Cardiac fibroblast (primary cell): ENCODE measurements at regions not wholly inside any gene's neighbourhood (a gene's known extent, or its start where the extent isn't known, plus 50 kb on each side); places are given as distances from the start of the nearest gene placed in this dataset.

Source experiments
- DNase-seq, 2 donors: peaks; one replicate each; pipeline versions ENCODE4 v3.0.0 to v3.0.0-alpha.2; 2010; ENCODE audit warnings: low read depth in 2 of 2
- H3K4me3 ChIP-seq, 2 donors: replicated peaks in 1 of 2; 1 replicate in 1 of 2; 2 replicates in 1 of 2; pipeline ENCODE4 v1.5.1; 2011; ENCODE audit warnings: low read depth in 2 of 2, low read length in 2 of 2, mild to moderate bottlenecking in 2 of 2, moderate library complexity in 1 of 2
- TF ChIP-seq, protein P1 (sequence below): IDR thresholded peaks from one replicate; pipeline ENCODE4 v1.5.1; 2011; ENCODE audit warnings: low read depth, mild to moderate bottlenecking, low read length, inconsistent platforms

DNA sequence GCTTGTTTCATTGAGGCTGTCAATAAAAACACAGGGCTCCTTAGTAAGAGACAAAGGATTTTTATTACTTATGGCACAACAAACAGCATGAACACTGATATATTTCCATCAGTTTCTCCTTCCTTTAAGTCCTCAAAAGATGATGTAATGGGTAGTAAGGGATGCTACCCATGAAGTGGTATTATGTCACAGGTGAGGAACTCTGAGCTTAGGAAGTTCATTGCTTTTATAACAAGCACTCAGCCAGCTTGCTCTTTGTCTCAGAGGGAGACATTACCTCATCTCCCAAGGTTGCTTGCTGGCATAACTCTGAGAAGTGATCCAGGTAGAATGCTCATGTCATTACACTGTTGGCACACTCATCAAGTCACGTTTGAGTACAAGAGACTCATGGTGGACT, 287.0 kb upstream of the OR4E1 start:
- TF ChIP-seq, protein P1, sequence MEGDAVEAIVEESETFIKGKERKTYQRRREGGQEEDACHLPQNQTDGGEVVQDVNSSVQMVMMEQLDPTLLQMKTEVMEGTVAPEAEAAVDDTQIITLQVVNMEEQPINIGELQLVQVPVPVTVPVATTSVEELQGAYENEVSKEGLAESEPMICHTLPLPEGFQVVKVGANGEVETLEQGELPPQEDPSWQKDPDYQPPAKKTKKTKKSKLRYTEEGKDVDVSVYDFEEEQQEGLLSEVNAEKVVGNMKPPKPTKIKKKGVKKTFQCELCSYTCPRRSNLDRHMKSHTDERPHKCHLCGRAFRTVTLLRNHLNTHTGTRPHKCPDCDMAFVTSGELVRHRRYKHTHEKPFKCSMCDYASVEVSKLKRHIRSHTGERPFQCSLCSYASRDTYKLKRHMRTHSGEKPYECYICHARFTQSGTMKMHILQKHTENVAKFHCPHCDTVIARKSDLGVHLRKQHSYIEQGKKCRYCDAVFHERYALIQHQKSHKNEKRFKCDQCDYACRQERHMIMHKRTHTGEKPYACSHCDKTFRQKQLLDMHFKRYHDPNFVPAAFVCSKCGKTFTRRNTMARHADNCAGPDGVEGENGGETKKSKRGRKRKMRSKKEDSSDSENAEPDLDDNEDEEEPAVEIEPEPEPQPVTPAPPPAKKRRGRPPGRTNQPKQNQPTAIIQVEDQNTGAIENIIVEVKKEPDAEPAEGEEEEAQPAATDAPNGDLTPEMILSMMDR = no peak
- DNase-seq = no peak

DNA sequence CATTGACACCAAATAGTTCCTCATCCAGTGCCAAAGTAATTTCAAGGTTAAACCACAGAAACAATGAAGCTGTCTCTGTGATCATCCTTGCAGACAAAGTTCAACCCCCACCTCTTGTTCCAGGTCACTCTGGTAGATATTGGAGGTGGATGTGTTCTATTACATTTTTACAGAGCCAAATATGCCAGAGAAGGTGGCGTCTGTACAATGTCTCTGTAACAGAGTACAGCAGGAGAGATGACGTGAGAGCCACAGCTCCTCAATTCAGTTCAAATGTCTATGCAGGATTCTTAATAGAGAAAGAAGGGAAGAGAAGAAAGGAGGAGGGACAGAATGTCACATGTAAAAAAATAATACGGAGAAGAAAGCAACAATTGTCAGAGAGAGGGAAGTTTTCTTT, 268.3 kb upstream of the OR4E1 start:
- no peak for DNase-seq
- TF ChIP-seq, protein P1 = no peak
- no peak overlapping the region for H3K4me3 ChIP-seq

More for the DNA sequence above, 287.0 kb upstream of the OR4E1 start:
- H3K4me3 ChIP-seq = no peak overlapping the region

DNA sequence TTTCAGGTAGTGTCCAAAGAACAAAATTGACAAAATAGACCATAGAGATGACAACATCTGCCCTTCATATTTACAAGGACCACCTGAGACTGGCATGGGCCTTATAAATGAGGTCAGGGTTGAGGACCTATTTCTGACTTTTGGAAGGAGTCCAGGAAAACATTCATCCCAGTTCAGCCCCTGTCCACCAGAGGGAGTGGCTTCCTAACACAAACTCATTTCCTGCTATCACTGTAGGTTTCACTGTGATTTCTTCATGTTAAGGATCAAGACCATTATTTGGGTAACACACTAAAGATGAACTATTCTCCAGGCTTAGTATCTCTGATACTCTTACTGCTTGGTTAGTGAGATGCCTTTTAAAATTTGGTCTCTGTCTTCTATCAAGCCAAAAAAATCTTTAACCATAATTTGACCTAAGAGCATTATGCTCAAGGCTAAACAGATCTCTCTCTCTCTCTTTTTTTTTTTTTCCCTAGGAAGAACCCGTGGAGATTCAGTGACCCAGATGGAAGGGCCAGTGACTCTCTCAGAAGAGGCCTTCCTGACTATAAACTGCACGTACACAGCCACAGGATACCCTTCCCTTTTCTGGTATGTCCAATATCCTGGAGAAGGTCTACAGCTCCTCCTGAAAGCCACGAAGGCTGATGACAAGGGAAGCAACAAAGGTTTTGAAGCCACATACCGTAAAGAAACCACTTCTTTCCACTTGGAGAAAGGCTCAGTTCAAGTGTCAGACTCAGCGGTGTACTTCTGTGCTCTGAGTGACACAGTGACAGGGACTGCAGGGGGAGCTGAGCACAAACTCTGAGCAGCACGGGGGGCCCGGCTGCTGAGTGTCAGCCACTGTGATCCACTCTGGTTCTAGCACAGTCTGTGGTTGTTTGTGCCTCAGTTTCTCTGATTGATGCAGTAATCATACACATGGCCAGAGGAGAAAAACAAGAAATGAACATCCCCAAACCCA, 267.6 kb upstream of the OR4E1 start:
- TF ChIP-seq, protein P1 = peak; percentile 30
- no peak overlapping the region for H3K4me3 ChIP-seq
- peak; percentile 0 to 15 for DNase-seq

DNA sequence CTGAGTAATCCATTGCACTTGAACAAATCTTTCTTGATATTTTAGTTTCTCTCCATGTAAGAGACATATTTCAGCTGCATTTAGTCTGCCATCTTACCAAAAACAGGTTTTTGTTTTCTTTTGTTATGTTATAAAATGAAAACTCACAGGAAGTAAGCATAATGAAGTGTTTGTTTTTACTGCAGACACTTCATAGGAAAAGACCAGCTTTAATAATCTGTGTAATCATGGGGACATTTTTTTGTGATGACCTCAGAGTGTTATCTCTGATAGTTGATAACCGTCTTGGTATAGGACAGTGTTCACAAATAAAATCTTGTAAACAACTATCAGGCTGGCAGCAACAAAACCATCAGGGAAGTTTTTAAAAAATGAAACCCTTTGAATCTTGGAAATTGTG, 266.2 kb upstream of the OR4E1 start:
- TF ChIP-seq, protein P1 = no peak
- DNase-seq = no peak
- no peak overlapping the region for H3K4me3 ChIP-seq

DNA sequence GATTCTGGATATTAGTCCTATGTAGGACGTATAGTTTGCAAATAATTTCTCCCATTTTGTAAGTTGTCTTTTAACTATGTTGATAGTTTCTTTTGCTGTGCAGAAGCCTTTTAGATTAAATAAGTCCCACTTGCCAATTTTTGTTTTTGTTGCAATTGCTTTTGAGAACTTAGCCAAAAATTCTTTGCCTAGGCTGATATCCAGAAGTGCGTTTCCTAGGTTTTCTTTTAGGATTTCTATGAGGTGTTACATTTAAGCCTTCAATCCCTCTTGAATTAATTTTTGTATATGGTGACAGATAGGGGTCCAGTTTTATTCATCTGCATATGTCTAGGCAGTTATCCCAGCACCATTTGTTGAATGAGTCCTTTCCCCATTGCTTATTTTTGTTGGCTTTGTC, 264.4 kb upstream of the OR4E1 start:
- no peak overlapping the region for H3K4me3 ChIP-seq
- TF ChIP-seq, protein P1 = no peak
- no peak for DNase-seq

DNA sequence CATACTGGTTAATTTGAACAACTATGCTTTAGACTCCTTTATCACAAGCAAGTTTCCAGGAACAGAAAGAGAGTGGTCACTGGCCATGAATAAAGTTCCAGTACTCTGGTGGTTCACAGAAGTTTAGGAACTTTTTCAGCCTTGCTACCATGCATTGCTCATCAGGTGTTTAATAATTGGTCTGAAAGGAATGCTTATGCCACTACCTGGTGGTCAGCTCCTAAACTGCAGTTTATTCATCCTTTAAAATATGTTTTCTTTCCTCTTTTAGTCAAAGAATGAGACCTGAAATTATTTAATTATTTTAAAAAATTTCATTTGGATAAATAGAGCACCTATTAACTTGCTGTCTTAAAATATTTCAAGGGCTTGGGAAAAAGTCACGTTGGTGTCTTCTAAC, 260.1 kb upstream of the OR4E1 start:
- TF ChIP-seq, protein P1 = no peak
- H3K4me3 ChIP-seq = no peak overlapping the region
- no peak for DNase-seq

DNA sequence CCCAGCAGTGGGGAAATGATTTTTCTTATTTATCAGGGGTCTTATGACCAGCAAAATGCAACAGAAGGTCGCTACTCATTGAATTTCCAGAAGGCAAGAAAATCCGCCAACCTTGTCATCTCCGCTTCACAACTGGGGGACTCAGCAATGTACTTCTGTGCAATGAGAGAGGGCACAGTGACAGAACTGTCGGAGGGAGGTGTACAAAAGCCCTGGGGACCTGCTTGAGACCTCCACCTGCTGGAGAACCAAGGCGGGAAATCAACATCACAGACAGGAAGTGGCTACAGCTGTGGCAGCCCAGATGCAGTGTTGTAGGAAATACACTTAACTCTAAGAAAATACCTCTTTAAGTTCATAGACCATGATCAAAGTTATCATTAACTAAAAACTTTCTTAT, 250.9 kb upstream of the OR4E1 start:
- TF ChIP-seq, protein P1 = no peak
- no peak for DNase-seq
- no peak overlapping the region for H3K4me3 ChIP-seq
